ENCODE measurements at regions not wholly inside any gene's neighbourhood (a gene's known extent, or its start where the extent isn't known, plus 50 kb on each side); places are given as distances from the start of the nearest gene placed in this dataset.

- H3K4me3 ChIP-seq (ENCODE audit: low read depth, low read length), result no peak overlapping the region
- TF ChIP-seq CTCF (IDR thresholded peaks at IDR 0.05; ENCODE audit: borderline replicate concordance, insufficient read depth, low read depth, low read length), result no peak
Measured at GRCh38 chr4:35541888-35542213, 702.5 kb downstream of the ARAP2 start.

GRCh38 chr4:35548921-35549320 is 695.4 kb downstream of the ARAP2 start:
- no peak overlapping the region for H3K4me3 ChIP-seq (ENCODE audit: low read depth, low read length)

GRCh38 chr4:35556387-35556786 is 687.9 kb downstream of the ARAP2 start:
- no peak for TF ChIP-seq CTCF (IDR thresholded peaks at IDR 0.05; ENCODE audit: borderline replicate concordance, insufficient read depth, low read depth, low read length)
- H3K4me3 ChIP-seq (ENCODE audit: low read depth, low read length), result no peak overlapping the region

More at GRCh38 chr4:35548921-35549320, 695.4 kb downstream of the ARAP2 start:
- TF ChIP-seq CTCF (IDR thresholded peaks at IDR 0.05; ENCODE audit: borderline replicate concordance, insufficient read depth, low read depth, low read length), result no peak

GRCh38 chr4:35559559-35560365 is 684.6 kb downstream of the ARAP2 start:
- TF ChIP-seq CTCF (IDR thresholded peaks at IDR 0.05; ENCODE audit: borderline replicate concordance, insufficient read depth, low read depth, low read length), result no peak
- no peak overlapping the region for H3K4me3 ChIP-seq (ENCODE audit: low read depth, low read length)

- no peak overlapping the region for H3K4me3 ChIP-seq (ENCODE audit: low read depth, low read length)
- TF ChIP-seq CTCF (IDR thresholded peaks at IDR 0.05; ENCODE audit: borderline replicate concordance, insufficient read depth, low read depth, low read length), result no peak
Measured at GRCh38 chr4:35562861-35563260, 681.5 kb downstream of the ARAP2 start.

GRCh38 chr4:35565640-35566039 is 678.7 kb downstream of the ARAP2 start:
- H3K4me3 ChIP-seq (ENCODE audit: low read depth, low read length), result no peak overlapping the region
- TF ChIP-seq CTCF (IDR thresholded peaks at IDR 0.05; ENCODE audit: borderline replicate concordance, insufficient read depth, low read depth, low read length), result no peak

GRCh38 chr4:35591035-35591434 is 653.3 kb downstream of the ARAP2 start:
- no peak for TF ChIP-seq CTCF (IDR thresholded peaks at IDR 0.05; ENCODE audit: borderline replicate concordance, insufficient read depth, low read depth, low read length)
- no peak overlapping the region for H3K4me3 ChIP-seq (ENCODE audit: low read depth, low read length)

All from GM12875 (cell line).